ENCODE measurements at regions not wholly inside any gene's neighbourhood (a gene's known extent, or its start where the extent isn't known, plus 50 kb on each side); places are given as distances from the start of the nearest gene placed in this dataset.

DNA sequence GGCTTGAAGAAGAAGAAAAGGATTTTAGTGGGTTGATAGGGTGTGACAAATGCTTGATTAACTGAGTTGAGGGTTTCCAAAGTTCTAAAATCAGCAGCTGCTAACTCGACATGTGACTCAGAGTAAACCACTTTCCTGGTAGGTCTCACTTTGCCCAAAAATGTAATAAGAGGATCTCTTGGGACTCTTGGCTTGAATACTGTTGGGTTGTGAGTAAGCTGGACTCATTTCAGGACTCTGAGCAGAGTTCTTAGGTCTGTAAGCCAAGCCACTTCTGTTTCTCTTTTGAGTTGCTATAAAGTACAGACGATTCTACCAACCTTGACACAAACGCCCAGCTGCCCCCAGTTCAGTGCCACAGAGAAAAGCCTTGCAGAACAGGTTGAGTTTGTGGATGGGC, 241.1 kb downstream of the ZNF621 start:
- Histone ChIP-seq H3K27ac (replicated peaks) (no peak overlapping the region), H3K27me3 (ENCODE audit: insufficient read depth, poor library complexity, severe bottlenecking) (no peaks in the 10 kb centered on the region), H3K4me3 (replicated peaks; ENCODE audit: insufficient read depth, low read length) (no peak overlapping the region)
- DNase-seq (ENCODE audit: low read depth in 1 of 2, low spot score in 1 of 2) = no peak
- TF ChIP-seq SPI1 (IDR thresholded peaks at IDR 0.05; ENCODE audit: borderline replicate concordance, low read depth) = no peak
- TF ChIP-seq, protein P1, sequence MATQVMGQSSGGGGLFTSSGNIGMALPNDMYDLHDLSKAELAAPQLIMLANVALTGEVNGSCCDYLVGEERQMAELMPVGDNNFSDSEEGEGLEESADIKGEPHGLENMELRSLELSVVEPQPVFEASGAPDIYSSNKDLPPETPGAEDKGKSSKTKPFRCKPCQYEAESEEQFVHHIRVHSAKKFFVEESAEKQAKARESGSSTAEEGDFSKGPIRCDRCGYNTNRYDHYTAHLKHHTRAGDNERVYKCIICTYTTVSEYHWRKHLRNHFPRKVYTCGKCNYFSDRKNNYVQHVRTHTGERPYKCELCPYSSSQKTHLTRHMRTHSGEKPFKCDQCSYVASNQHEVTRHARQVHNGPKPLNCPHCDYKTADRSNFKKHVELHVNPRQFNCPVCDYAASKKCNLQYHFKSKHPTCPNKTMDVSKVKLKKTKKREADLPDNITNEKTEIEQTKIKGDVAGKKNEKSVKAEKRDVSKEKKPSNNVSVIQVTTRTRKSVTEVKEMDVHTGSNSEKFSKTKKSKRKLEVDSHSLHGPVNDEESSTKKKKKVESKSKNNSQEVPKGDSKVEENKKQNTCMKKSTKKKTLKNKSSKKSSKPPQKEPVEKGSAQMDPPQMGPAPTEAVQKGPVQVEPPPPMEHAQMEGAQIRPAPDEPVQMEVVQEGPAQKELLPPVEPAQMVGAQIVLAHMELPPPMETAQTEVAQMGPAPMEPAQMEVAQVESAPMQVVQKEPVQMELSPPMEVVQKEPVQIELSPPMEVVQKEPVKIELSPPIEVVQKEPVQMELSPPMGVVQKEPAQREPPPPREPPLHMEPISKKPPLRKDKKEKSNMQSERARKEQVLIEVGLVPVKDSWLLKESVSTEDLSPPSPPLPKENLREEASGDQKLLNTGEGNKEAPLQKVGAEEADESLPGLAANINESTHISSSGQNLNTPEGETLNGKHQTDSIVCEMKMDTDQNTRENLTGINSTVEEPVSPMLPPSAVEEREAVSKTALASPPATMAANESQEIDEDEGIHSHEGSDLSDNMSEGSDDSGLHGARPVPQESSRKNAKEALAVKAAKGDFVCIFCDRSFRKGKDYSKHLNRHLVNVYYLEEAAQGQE (IDR thresholded peaks at IDR 0.05; ENCODE audit: insufficient replicate concordance, low read depth) = no peak
- no peak for TF ChIP-seq POLR2AphosphoS5 (IDR thresholded peaks at IDR 0.05; ENCODE audit: low read depth)
- no peak for TF ChIP-seq CTCF (IDR thresholded peaks at IDR 0.05; ENCODE audit: insufficient read depth, low read length)
- TF ChIP-seq GABPA (IDR thresholded peaks at IDR 0.05; ENCODE audit: low read depth) = no peak

DNA sequence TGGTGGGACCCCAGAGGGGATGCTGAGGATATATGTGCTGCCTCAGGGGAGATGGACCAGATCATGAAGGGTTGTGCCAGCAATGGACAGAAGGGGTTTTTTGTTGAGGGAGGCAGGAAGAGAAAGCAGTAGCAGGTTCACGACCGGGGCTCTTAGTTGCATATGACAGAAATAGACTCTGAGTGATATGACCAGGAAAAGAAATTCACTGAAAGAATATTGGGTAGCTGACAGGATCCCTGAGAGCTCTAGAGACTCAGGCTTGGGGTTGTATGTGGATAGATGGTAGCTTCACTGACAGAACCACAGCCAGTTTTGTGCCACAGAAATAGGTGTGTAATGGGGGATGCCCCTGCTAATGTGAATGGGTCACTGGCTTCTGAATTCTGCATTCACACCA, 241.6 kb downstream of the ZNF621 start:
- Histone ChIP-seq H3K27me3 (ENCODE audit: insufficient read depth, poor library complexity, severe bottlenecking) (no peaks in the 10 kb centered on the region), H3K4me3 (replicated peaks; ENCODE audit: insufficient read depth, low read length) (no peak overlapping the region), H3K27ac (replicated peaks) (no peak overlapping the region)
- TF ChIP-seq, protein P1 (IDR thresholded peaks at IDR 0.05; ENCODE audit: insufficient replicate concordance, low read depth) = no peak
- TF ChIP-seq POLR2AphosphoS5 (IDR thresholded peaks at IDR 0.05; ENCODE audit: low read depth) = no peak
- TF ChIP-seq SPI1 (IDR thresholded peaks at IDR 0.05; ENCODE audit: borderline replicate concordance, low read depth) = no peak
- TF ChIP-seq GABPA (IDR thresholded peaks at IDR 0.05; ENCODE audit: low read depth) = no peak
- no peak for TF ChIP-seq CTCF (IDR thresholded peaks at IDR 0.05; ENCODE audit: insufficient read depth, low read length)
- DNase-seq (ENCODE audit: low read depth in 1 of 2, low spot score in 1 of 2) = no peak

DNA sequence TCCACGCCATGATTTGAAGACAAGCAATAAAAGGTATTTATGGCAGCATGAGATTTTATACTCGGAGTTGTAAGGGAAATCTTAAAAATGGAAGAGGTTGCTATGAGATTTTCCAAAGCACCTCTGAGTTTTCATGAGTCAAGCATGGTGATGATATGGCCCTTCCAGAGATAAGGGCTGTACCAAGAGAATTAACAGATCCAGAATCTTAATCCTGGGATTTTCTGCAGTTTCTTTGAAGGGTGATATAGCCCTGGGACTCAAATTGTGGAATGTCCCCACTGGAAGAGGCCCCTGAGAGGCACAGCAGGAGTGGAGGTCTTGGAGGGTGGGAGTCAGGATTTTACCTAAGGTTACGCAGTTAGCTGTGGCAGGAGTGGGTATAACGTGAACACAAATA, 243.3 kb downstream of the ZNF621 start:
- H3K27me3 ChIP-seq (ENCODE audit: insufficient read depth, poor library complexity, severe bottlenecking) = no peaks in the 10 kb centered on the region
- no peak for DNase-seq (ENCODE audit: low read depth in 1 of 2, low spot score in 1 of 2)
- H3K4me3 ChIP-seq (replicated peaks; ENCODE audit: insufficient read depth, low read length) = no peak overlapping the region
- TF ChIP-seq CTCF (IDR thresholded peaks at IDR 0.05; ENCODE audit: insufficient read depth, low read length) (no peak), GABPA (IDR thresholded peaks at IDR 0.05; ENCODE audit: low read depth) (no peak), POLR2AphosphoS5 (IDR thresholded peaks at IDR 0.05; ENCODE audit: low read depth) (no peak), SPI1 (IDR thresholded peaks at IDR 0.05; ENCODE audit: borderline replicate concordance, low read depth) (no peak)
- TF ChIP-seq, protein P1 (IDR thresholded peaks at IDR 0.05; ENCODE audit: insufficient replicate concordance, low read depth) = no peak
- H3K27ac ChIP-seq (replicated peaks) = no peak overlapping the region
